PC-3 (cell line): ENCODE measurements at regions not wholly inside any gene's neighbourhood (a gene's known extent, or its start where the extent isn't known, plus 50 kb on each side); places are given as distances from the start of the nearest gene placed in this dataset.

Experiments
- EZH2phosphoT487 ChIP-seq: fragments of 300-600 bp; sonication (generic); IDR thresholded peaks from 2 replicates; pipeline ENCODE4 v1.6.1; 2018; ENCODE audit warnings: mild to moderate bottlenecking, antibody characterized with exemption, low read length, borderline replicate concordance
- TF ChIP-seq, protein P1 (sequence below): fragments of 300-600 bp; sonication (generic); conservative IDR thresholded peaks from 2 replicates; pipeline ENCODE4 v1.5.1; 2017; ENCODE audit warnings: antibody characterized with exemption, low read depth, mild to moderate bottlenecking, low read length

DNA sequence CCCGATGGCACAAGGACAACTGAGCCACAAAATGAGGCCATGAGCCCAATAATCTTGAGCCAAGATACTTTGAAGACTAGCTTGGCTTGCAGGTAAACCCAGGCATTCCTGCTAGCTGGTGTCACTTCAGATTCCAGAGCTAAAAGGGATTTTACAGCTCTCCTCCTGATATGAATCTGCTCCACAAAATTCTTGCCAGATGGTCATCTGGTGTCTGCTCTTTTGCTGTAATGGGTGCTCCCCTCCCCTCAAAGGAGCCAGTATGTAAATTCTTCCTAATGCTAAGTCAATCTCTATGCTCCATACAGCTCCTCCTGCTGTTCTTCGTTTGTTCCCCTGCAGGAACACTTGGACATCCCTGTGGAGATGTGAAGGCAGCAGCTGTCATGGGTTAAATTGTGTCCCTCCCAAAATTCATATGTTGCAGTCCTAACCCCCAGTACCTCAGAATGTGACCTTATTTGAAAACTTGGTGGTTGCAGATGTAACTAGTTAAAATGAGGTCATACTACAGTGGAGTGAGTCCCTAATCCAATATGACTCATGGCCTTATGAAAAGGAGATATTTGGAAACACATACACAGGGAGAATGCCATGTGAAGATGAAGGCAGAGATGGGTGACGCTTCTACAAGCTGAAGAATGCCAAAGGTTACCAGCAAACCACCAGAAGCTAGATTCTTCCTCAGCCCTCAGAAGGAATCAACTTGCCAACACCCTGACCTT is 180.6 kb upstream of the PALMD start:
- no peak for TF ChIP-seq EZH2phosphoT487
- TF ChIP-seq, protein P1, sequence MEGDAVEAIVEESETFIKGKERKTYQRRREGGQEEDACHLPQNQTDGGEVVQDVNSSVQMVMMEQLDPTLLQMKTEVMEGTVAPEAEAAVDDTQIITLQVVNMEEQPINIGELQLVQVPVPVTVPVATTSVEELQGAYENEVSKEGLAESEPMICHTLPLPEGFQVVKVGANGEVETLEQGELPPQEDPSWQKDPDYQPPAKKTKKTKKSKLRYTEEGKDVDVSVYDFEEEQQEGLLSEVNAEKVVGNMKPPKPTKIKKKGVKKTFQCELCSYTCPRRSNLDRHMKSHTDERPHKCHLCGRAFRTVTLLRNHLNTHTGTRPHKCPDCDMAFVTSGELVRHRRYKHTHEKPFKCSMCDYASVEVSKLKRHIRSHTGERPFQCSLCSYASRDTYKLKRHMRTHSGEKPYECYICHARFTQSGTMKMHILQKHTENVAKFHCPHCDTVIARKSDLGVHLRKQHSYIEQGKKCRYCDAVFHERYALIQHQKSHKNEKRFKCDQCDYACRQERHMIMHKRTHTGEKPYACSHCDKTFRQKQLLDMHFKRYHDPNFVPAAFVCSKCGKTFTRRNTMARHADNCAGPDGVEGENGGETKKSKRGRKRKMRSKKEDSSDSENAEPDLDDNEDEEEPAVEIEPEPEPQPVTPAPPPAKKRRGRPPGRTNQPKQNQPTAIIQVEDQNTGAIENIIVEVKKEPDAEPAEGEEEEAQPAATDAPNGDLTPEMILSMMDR = no peak
